ENCODE measurements at regions not wholly inside any gene's neighbourhood (a gene's known extent, or its start where the extent isn't known, plus 50 kb on each side); places are given as distances from the start of the nearest gene placed in this dataset.

DNA sequence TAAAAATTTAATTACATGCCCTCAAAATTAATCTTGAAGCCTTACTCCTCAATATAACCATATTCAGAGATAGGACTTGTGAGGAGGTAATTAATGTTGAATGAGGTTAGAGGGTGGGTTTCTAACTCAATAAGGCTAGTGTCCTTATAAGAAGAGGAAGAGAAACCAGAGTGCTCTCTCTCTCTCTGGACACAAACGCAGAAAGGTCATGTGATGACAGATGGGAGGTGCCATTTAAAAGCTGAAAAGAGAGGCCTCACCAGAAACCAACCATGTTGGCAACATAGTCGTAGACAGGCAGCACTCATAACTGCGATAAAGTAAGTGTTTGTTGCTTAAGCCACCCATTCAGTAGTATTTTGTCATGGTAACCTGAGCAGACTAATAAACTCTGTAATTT lies 378.5 kb upstream of the LMO3 start:
- intact Hi-C loops (cut with DNase I): no loop called here

DNA sequence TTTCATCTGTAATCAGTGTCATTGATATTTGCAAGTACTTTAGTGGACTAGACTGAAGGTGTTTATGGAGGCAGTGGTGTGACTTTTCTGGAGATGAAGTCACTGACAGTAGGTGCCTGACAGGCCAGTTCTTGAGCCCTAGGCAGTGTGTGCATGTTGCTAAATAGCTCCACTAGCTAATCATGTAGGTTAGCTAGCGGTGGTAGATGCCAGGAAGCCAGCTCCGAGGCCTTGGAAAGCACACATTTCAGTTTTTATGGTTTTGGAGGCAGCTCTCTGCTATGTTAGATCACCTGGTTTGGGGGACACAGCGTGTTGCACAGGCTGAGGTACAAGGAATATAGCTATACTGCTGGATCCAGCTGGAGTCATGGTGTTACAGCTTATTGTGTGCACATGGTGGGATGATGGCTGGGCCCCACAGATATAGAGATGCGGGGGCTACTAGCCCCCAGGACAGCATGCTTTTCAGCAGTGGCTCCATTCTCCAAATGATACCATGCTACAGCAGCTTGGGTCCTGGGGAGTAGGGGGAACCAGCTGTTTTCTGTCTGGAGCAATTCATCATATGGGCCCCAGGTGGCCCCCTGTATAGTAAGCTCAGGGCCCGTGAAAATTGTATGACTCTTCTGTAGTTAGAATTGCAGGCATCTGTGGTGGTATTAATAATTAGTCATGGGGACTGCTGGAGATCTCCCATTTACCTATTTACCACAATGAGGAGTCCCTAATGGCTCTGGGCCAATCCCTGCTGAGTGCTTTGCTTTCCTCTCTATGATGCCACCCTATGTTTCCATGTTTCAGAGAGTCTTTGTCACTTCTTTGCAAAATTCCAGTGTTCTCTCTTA lies 367.2 kb upstream of the LMO3 start:
- Histone ChIP-seq H3K9ac (ENCODE audit: low read length in 3 of 3) (no peak overlapping the region), H3K36me3 (ENCODE audit: control insufficient read depth in 2 of 3, insufficient read depth in 3 of 3, low read length in 3 of 3) (no peaks in the 10 kb centered on the region), H3K27me3 (ENCODE audit: control insufficient read depth, insufficient read depth, low read length) (no peaks in the 10 kb centered on the region), H3K4me1 (ENCODE audit: control insufficient read depth in 2 of 3, insufficient read depth in 2 of 3, low read depth in 1 of 3, low read length in 3 of 3) (no peaks in the 10 kb centered on the region), H3K27ac (ENCODE audit: low read depth in 2 of 2, low read length in 2 of 2) (no peak overlapping the region), H3K4me3 (ENCODE audit: low read length in 3 of 3) (no peak overlapping the region), H3K9me3 (ENCODE audit: control insufficient read depth in 2 of 3, insufficient read depth in 1 of 3, low read length in 3 of 3) (no peaks in the 10 kb centered on the region)
- DNase-seq (no peak), FAIRE-seq (no peak)
- TF ChIP-seq, protein P1, sequence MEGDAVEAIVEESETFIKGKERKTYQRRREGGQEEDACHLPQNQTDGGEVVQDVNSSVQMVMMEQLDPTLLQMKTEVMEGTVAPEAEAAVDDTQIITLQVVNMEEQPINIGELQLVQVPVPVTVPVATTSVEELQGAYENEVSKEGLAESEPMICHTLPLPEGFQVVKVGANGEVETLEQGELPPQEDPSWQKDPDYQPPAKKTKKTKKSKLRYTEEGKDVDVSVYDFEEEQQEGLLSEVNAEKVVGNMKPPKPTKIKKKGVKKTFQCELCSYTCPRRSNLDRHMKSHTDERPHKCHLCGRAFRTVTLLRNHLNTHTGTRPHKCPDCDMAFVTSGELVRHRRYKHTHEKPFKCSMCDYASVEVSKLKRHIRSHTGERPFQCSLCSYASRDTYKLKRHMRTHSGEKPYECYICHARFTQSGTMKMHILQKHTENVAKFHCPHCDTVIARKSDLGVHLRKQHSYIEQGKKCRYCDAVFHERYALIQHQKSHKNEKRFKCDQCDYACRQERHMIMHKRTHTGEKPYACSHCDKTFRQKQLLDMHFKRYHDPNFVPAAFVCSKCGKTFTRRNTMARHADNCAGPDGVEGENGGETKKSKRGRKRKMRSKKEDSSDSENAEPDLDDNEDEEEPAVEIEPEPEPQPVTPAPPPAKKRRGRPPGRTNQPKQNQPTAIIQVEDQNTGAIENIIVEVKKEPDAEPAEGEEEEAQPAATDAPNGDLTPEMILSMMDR (IDR thresholded peaks at IDR 0.05; ENCODE audit: borderline replicate concordance, extremely low read depth, insufficient read depth): no peak
- intact Hi-C loops (cut with DNase I): no loop called here

More for the DNA sequence above, 378.5 kb upstream of the LMO3 start:
- DNase-seq (no peak), FAIRE-seq (no peak)
- Histone ChIP-seq H3K9me3 (ENCODE audit: control insufficient read depth in 2 of 3, insufficient read depth in 1 of 3, low read length in 3 of 3) (peaks cover 0 to 3% (median 0%) of the 10 kb centered on the region in 3 donors), H3K4me3 (ENCODE audit: low read length in 3 of 3) (no peak overlapping the region), H3K36me3 (ENCODE audit: control insufficient read depth in 2 of 3, insufficient read depth in 3 of 3, low read length in 3 of 3) (no peaks in the 10 kb centered on the region), H3K9ac (ENCODE audit: low read length in 3 of 3) (no peak overlapping the region), H3K4me1 (ENCODE audit: control insufficient read depth in 2 of 3, insufficient read depth in 2 of 3, low read depth in 1 of 3, low read length in 3 of 3) (no peaks in the 10 kb centered on the region), H3K27me3 (ENCODE audit: control insufficient read depth, insufficient read depth, low read length) (no peaks in the 10 kb centered on the region), H3K27ac (ENCODE audit: low read depth in 2 of 2, low read length in 2 of 2) (no peak overlapping the region)
- TF ChIP-seq, protein P1 (IDR thresholded peaks at IDR 0.05; ENCODE audit: borderline replicate concordance, extremely low read depth, insufficient read depth): no peak

DNA sequence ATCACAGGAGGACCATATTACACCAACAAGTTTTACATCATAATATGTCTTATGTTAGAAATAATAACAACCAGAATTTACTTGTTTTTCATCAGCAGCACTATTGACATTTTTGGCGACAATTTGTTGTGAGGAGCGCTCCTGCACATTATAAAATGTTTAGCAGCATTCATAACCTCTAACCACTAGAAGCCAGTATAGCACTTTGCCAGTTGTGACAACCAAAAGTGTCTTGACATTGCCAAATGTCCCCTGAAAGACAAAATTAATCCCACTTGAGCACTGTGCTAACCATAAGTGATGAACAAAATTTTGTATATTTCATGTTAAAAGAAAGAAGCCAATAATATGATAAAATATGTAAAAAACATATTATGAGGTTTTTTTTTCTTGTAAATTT lies 356.9 kb upstream of the LMO3 start:
- no peak overlapping the region for H3K27ac ChIP-seq (ENCODE audit: low read depth in 2 of 2, low read length in 2 of 2)
- H3K4me1 ChIP-seq (ENCODE audit: control insufficient read depth in 2 of 3, insufficient read depth in 2 of 3, low read depth in 1 of 3, low read length in 3 of 3): no peaks in the 10 kb centered on the region
- H3K27me3 ChIP-seq (ENCODE audit: control insufficient read depth, insufficient read depth, low read length): no peaks in the 10 kb centered on the region
- intact Hi-C loops (cut with DNase I): no loop called here
- no peaks in the 10 kb centered on the region for H3K9me3 ChIP-seq (ENCODE audit: control insufficient read depth in 2 of 3, insufficient read depth in 1 of 3, low read length in 3 of 3)
- TF ChIP-seq, protein P1 (IDR thresholded peaks at IDR 0.05; ENCODE audit: borderline replicate concordance, extremely low read depth, insufficient read depth): no peak
- H3K36me3 ChIP-seq (ENCODE audit: control insufficient read depth in 2 of 3, insufficient read depth in 3 of 3, low read length in 3 of 3): no peaks in the 10 kb centered on the region
- no peak for DNase-seq
- FAIRE-seq: no peak
- no peak overlapping the region for H3K9ac ChIP-seq (ENCODE audit: low read length in 3 of 3)
- H3K4me3 ChIP-seq (ENCODE audit: low read length in 3 of 3): no peak overlapping the region

All from kidney (tissue), 13 donors.